ENCODE measurements at regions not wholly inside any gene's neighbourhood (a gene's known extent, or its start where the extent isn't known, plus 50 kb on each side); places are given as distances from the start of the nearest gene placed in this dataset.

DNA sequence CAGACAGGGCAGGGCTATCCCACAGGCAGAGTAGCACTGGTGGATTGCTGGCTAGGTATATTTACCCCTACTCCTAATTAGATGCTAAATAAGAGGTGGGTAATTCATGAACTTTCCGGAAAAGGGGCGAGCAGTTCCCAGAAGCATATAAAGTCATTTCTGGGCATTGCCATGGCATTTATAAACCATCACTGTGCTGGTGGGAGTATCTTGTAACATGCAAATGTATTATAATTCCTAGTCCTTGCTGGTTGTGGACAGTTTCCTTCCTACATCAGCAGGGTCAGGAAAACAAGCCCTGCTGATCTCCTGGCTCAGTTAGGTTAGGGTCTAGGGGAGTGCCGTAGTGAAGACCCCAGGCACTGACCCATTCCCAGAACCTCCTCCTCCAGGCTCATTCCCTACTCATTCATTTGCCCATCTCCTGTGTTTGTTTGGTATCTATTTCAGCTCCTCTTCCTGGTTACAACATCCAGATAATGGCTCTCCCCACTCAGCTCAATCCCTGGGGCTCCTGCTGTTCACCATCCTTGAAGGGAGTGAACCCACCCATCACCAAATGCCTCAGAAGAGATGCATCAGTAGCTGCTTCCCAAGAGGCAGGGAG lies 282.7 kb downstream of the SRBD1 start:
- Histone ChIP-seq H3K4ac (ENCODE audit: low read depth in 1 of 2, low read length in 2 of 2) (peak overlapping the region in 1 of 2 experiments; percentile 15), H3K4me3 (ENCODE audit: insufficient read depth in 1 of 2, low read depth in 1 of 2, low read length in 2 of 2) (no peak overlapping the region), H3K79me1 (replicated peaks; ENCODE audit: low read length, poor library complexity, severe bottlenecking) (no peaks in the 10 kb centered on the region), H3K9ac (ENCODE audit: low read length) (no peak overlapping the region), H3K9me3 (ENCODE audit: control insufficient read depth, low read length) (peaks cover 9% of the 10 kb centered on the region), H3K27ac (ENCODE audit: low read length, poor library complexity, severe bottlenecking) (no peak overlapping the region), H4K8ac (ENCODE audit: low read length) (no peak overlapping the region), H2BK5ac (ENCODE audit: low read depth, low read length, poor library complexity, severe bottlenecking) (no peak overlapping the region), H2AFZ (ENCODE audit: low read depth, low read length) (no peak overlapping the region), H3K18ac (ENCODE audit: low read depth in 1 of 2, low read length in 2 of 2) (no peak overlapping the region), H2BK120ac (ENCODE audit: low read depth, low read length) (no peak overlapping the region), H3K36me3 (ENCODE audit: control insufficient read depth in 1 of 2, insufficient read depth in 2 of 2, low read depth in 1 of 2, low read length in 2 of 2) (no peaks in the 10 kb centered on the region), H3K27me3 (ENCODE audit: control insufficient read depth in 1 of 2, insufficient read depth in 1 of 2, low read length in 2 of 2) (no peaks in the 10 kb centered on the region), H3K4me2 (ENCODE audit: low read length, poor library complexity, severe bottlenecking) (no peak overlapping the region), H2AK5ac (ENCODE audit: low read length, severe bottlenecking) (no peak overlapping the region), H2BK12ac (ENCODE audit: low read length in 2 of 2) (no peak overlapping the region), H4K91ac (ENCODE audit: low read length) (no peak overlapping the region), H3K14ac (ENCODE audit: low read length in 2 of 2) (no peak overlapping the region), H2BK15ac (ENCODE audit: low read depth, poor library complexity, severe bottlenecking) (no peak overlapping the region), H3K4me1 (ENCODE audit: control insufficient read depth, insufficient read depth, low read depth, low read length) (peaks cover 20% of the 10 kb centered on the region), H3K23ac (ENCODE audit: low read length in 2 of 2) (no peak overlapping the region)
- no peak for DNase-seq
- WGBS = 86% methylated on average over 3 of the region's 3 CpGs

DNA sequence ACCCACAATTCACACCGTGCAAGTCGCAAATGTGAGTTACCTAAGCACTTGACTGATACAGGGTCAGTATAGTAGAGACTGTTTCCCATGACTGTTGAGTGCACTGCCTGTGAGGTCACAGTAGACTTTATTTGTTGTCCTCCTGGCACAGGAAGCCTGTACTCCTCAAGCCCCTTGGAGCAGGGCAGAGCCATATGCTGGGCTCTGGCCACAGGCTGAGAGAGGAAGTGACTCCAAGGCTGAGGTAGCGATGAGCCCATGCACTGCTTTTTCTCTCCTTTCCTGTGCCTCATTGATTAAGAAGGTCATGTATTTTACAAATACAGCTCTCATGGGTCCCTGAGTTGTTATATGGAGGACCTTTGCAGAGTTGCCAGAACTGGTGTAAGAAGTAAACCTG lies 287.7 kb downstream of the SRBD1 start:
- Histone ChIP-seq H2AFZ (ENCODE audit: low read depth, low read length) (no peak overlapping the region), H3K9me3 (ENCODE audit: control insufficient read depth, low read length) (peaks cover 10% of the 10 kb centered on the region), H4K91ac (ENCODE audit: low read length) (no peak overlapping the region), H3K9ac (ENCODE audit: low read length) (no peak overlapping the region), H3K27me3 (ENCODE audit: control insufficient read depth in 1 of 2, insufficient read depth in 1 of 2, low read length in 2 of 2) (peaks cover 0 to 3% of the 10 kb centered on the region in 2 experiments), H2BK120ac (ENCODE audit: low read depth, low read length) (no peak overlapping the region), H3K4ac (ENCODE audit: low read depth in 1 of 2, low read length in 2 of 2) (no peak overlapping the region), H3K4me1 (ENCODE audit: control insufficient read depth, insufficient read depth, low read depth, low read length) (no peaks in the 10 kb centered on the region), H3K14ac (ENCODE audit: low read length in 2 of 2) (no peak overlapping the region), H3K18ac (ENCODE audit: low read depth in 1 of 2, low read length in 2 of 2) (no peak overlapping the region), H2AK5ac (ENCODE audit: low read length, severe bottlenecking) (no peak overlapping the region), H3K27ac (ENCODE audit: low read length, poor library complexity, severe bottlenecking) (no peak overlapping the region), H3K23ac (ENCODE audit: low read length in 2 of 2) (no peak overlapping the region), H3K79me1 (replicated peaks; ENCODE audit: low read length, poor library complexity, severe bottlenecking) (no peaks in the 10 kb centered on the region), H4K8ac (ENCODE audit: low read length) (no peak overlapping the region), H2BK5ac (ENCODE audit: low read depth, low read length, poor library complexity, severe bottlenecking) (no peak overlapping the region), H2BK12ac (ENCODE audit: low read length in 2 of 2) (no peak overlapping the region), H3K36me3 (ENCODE audit: control insufficient read depth in 1 of 2, insufficient read depth in 2 of 2, low read depth in 1 of 2, low read length in 2 of 2) (no peaks in the 10 kb centered on the region), H3K4me2 (ENCODE audit: low read length, poor library complexity, severe bottlenecking) (no peak overlapping the region), H2BK15ac (ENCODE audit: low read depth, poor library complexity, severe bottlenecking) (no peak overlapping the region), H3K4me3 (ENCODE audit: insufficient read depth in 1 of 2, low read depth in 1 of 2, low read length in 2 of 2) (no peak overlapping the region)
- no peak for DNase-seq
- WGBS = 91% methylated on average over 3 of the region's 3 CpGs

DNA sequence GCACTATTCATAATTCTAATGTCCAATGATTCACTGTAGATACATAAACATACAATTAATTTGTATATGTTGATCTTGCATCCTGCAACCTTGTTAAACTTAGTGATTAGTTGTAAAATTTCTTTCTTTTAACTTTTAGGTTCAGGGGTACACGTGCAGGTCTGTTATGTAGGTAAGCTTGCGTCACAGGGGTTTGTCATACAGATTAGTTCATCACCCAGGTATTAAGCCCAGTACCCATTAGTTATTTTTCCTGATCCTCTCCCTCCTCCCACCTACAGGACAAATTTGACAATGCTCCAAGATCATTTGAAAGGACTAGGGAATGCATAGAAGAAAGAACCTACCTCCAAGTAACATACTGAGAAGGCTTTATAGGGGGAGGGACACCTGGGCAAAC lies 290.1 kb downstream of the SRBD1 start:
- Histone ChIP-seq H3K4me3 (ENCODE audit: insufficient read depth in 1 of 2, low read depth in 1 of 2, low read length in 2 of 2) (no peak overlapping the region), H2BK15ac (ENCODE audit: low read depth, poor library complexity, severe bottlenecking) (no peak overlapping the region), H2BK12ac (ENCODE audit: low read length in 2 of 2) (no peak overlapping the region), H3K79me1 (replicated peaks; ENCODE audit: low read length, poor library complexity, severe bottlenecking) (no peaks in the 10 kb centered on the region), H3K36me3 (ENCODE audit: control insufficient read depth in 1 of 2, insufficient read depth in 2 of 2, low read depth in 1 of 2, low read length in 2 of 2) (no peaks in the 10 kb centered on the region), H3K18ac (ENCODE audit: low read depth in 1 of 2, low read length in 2 of 2) (no peak overlapping the region), H4K8ac (ENCODE audit: low read length) (no peak overlapping the region), H2AK5ac (ENCODE audit: low read length, severe bottlenecking) (no peak overlapping the region), H3K4me1 (ENCODE audit: control insufficient read depth, insufficient read depth, low read depth, low read length) (peaks cover 4% of the 10 kb centered on the region), H3K23ac (ENCODE audit: low read length in 2 of 2) (no peak overlapping the region), H3K9ac (ENCODE audit: low read length) (no peak overlapping the region), H2BK120ac (ENCODE audit: low read depth, low read length) (no peak overlapping the region), H3K4me2 (ENCODE audit: low read length, poor library complexity, severe bottlenecking) (no peak overlapping the region), H2AFZ (ENCODE audit: low read depth, low read length) (no peak overlapping the region), H3K9me3 (ENCODE audit: control insufficient read depth, low read length) (peaks cover 10% of the 10 kb centered on the region), H3K27ac (ENCODE audit: low read length, poor library complexity, severe bottlenecking) (no peak overlapping the region), H4K91ac (ENCODE audit: low read length) (no peak overlapping the region), H2BK5ac (ENCODE audit: low read depth, low read length, poor library complexity, severe bottlenecking) (no peak overlapping the region), H3K27me3 (ENCODE audit: control insufficient read depth in 1 of 2, insufficient read depth in 1 of 2, low read length in 2 of 2) (peaks cover 0 to 3% of the 10 kb centered on the region in 2 experiments), H3K14ac (ENCODE audit: low read length in 2 of 2) (no peak overlapping the region), H3K4ac (ENCODE audit: low read depth in 1 of 2, low read length in 2 of 2) (no peak overlapping the region)
- whole genome bisulfite sequencing = 86% methylated on average over 2 of the region's 2 CpGs
- DNase-seq = no peak

DNA sequence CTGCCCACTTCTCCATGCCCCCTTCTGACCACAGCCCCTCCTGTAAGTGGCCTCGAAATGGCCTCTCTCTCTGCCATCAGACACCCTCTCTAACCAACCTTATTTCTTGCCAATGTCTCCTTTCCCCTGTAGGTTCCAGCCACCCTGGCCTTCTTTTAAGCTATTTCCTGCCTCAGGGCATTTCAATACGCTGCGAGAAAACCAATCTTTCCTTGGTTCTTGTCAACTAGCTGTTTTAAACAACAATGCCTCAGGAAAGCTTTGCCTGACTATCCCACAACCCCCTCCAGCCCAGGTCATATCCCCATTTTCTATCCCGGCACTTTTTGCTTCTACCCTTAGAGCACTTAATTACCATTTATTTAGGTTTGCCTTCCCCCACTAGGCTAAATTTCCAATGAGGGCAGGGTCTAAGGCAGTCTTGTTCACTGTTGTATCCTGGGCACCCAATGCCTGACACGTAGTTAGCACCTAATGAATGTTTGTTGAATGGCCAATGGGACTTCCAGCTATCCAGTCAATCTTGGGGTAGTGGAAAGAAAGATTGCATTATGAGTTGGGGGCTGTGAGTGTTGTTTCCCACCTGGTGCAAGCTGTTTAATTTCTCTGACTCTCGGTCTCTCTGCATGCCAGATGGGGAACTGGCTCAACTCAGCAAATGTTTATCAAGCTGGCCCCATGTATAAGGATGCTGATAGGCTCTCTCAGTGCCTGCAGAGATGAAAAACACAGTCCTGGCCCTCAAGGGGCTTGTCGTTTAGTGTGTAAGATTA lies 291.2 kb downstream of the SRBD1 start:
- H3K9ac ChIP-seq (ENCODE audit: low read length) = no peak overlapping the region
- H3K9me3 ChIP-seq (ENCODE audit: control insufficient read depth, low read length) = peaks cover 10% of the 10 kb centered on the region
- no peak overlapping the region for H2BK5ac ChIP-seq (ENCODE audit: low read depth, low read length, poor library complexity, severe bottlenecking)
- no peak overlapping the region for H3K23ac ChIP-seq (ENCODE audit: low read length in 2 of 2)
- H4K8ac ChIP-seq (ENCODE audit: low read length) = no peak overlapping the region
- peaks cover 6% of the 10 kb centered on the region for H3K4me1 ChIP-seq (ENCODE audit: control insufficient read depth, insufficient read depth, low read depth, low read length)
- peaks cover 0 to 3% of the 10 kb centered on the region in 2 experiments for H3K27me3 ChIP-seq (ENCODE audit: control insufficient read depth in 1 of 2, insufficient read depth in 1 of 2, low read length in 2 of 2)
- no peak overlapping the region for H2AK5ac ChIP-seq (ENCODE audit: low read length, severe bottlenecking)
- no peak overlapping the region for H3K14ac ChIP-seq (ENCODE audit: low read length in 2 of 2)
- no peak overlapping the region for H3K4me3 ChIP-seq (ENCODE audit: insufficient read depth in 1 of 2, low read depth in 1 of 2, low read length in 2 of 2)
- no peak overlapping the region for H3K18ac ChIP-seq (ENCODE audit: low read depth in 1 of 2, low read length in 2 of 2)
- H2BK12ac ChIP-seq (ENCODE audit: low read length in 2 of 2) = no peak overlapping the region
- DNase-seq = no peak
- WGBS = 69% methylated on average over 7 of the region's 7 CpGs
- H2BK15ac ChIP-seq (ENCODE audit: low read depth, poor library complexity, severe bottlenecking) = no peak overlapping the region
- H3K4me2 ChIP-seq (ENCODE audit: low read length, poor library complexity, severe bottlenecking) = no peak overlapping the region
- H3K79me1 ChIP-seq (replicated peaks; ENCODE audit: low read length, poor library complexity, severe bottlenecking) = no peaks in the 10 kb centered on the region
- no peak overlapping the region for H2AFZ ChIP-seq (ENCODE audit: low read depth, low read length)
- H3K36me3 ChIP-seq (ENCODE audit: control insufficient read depth in 1 of 2, insufficient read depth in 2 of 2, low read depth in 1 of 2, low read length in 2 of 2) = no peaks in the 10 kb centered on the region
- H3K27ac ChIP-seq (ENCODE audit: low read length, poor library complexity, severe bottlenecking) = no peak overlapping the region
- H3K4ac ChIP-seq (ENCODE audit: low read depth in 1 of 2, low read length in 2 of 2) = no peak overlapping the region
- H2BK120ac ChIP-seq (ENCODE audit: low read depth, low read length) = no peak overlapping the region
- no peak overlapping the region for H4K91ac ChIP-seq (ENCODE audit: low read length)
